H1 (cell line): ENCODE measurements at regions not wholly inside any gene's neighbourhood (a gene's known extent, or its start where the extent isn't known, plus 50 kb on each side); places are given as distances from the start of the nearest gene placed in this dataset.

Experiments
- CTCF ChIA-PET: fragments of 300-600 bp; sonication (Branson Sonifier 250); formaldehyde crosslinking; loops from one replicate; lab custom pipeline; 2021; ENCODE audit not compliant: partially characterized antibody; lab: Charles Lee
- POLR2A ChIA-PET: fragments of 300-600 bp; sonication (Branson Sonifier 250); formaldehyde crosslinking; loops from one replicate; lab custom pipeline; 2021; ENCODE audit warnings: inconsistent platforms; ENCODE audit not compliant: partially characterized antibody; lab: Charles Lee
- DNase-seq, 2 experiments: peaks; one replicate each; pipeline versions ENCODE4 v3.0.0 to v3.0.0-alpha.2; 2010 to 2022; ENCODE audit warnings: low spot score in 2 of 2, low read depth in 1 of 2, mixed read lengths in 1 of 2
- FAIRE-seq: peaks from 2 replicates; lab custom pipeline; 2011; peaks lifted over from hg19 to GRCh38; lab: Jason Lieb, UNC
- H2AFZ ChIP-seq: 2 replicates; pipeline ENCODE4 v1.8.1; 2012; ENCODE audit warnings: low read length, inconsistent platforms
- H2AK5ac ChIP-seq: 2 replicates; pipeline ENCODE4 v1.6.1; 2013; ENCODE audit warnings: low read depth, low read length
- H2BK120ac ChIP-seq: replicated peaks from 2 replicates; pipeline ENCODE3; 2013; ENCODE audit warnings: low read depth, low read length, inconsistent platforms
- H2BK12ac ChIP-seq: 2 replicates; pipeline ENCODE4 v1.6.1; 2013; ENCODE audit warnings: low read depth, low read length
- H2BK15ac ChIP-seq: 2 replicates; pipeline ENCODE4 v1.6.1; 2013; ENCODE audit warnings: low read length
- H2BK20ac ChIP-seq: 2 replicates; pipeline ENCODE4 v1.6.1; 2013; ENCODE audit warnings: low read length
- H2BK5ac ChIP-seq: 2 replicates; pipeline ENCODE4 v1.6.1; 2013; ENCODE audit warnings: low read depth, low read length
- H3K14ac ChIP-seq: 2 replicates; pipeline ENCODE4 v1.6.1; 2013; ENCODE audit warnings: inconsistent platforms; ENCODE audit not compliant: insufficient read length
- H3K18ac ChIP-seq: 2 replicates; pipeline ENCODE4 v1.6.1; 2013; ENCODE audit warnings: low read length; ENCODE audit errors: extremely low read depth
- H3K23ac ChIP-seq: 2 replicates; pipeline ENCODE4 v1.6.1; 2013; ENCODE audit warnings: inconsistent platforms; ENCODE audit not compliant: insufficient read length
- H3K23me2 ChIP-seq: 2 replicates; pipeline ENCODE4 v1.6.1; 2013; ENCODE audit warnings: low read depth, low read length
- H3K27ac ChIP-seq: 2 replicates; pipeline ENCODE4 v1.6.1; 2011; ENCODE audit warnings: low read depth, low read length, inconsistent platforms
- H3K27me3 ChIP-seq, 4 experiments: replicated peaks in 1 of 4; 1 replicate in 1 of 4; 2 replicates in 3 of 4; pipeline versions ENCODE4 v1.6.1 to v1.8.1; 2011 to 2013; ENCODE audit warnings: low read length in 3 of 4, mild to moderate bottlenecking in 3 of 4, inconsistent platforms in 2 of 4, mixed read lengths in 2 of 4, moderate library complexity in 1 of 4; ENCODE audit not compliant: control insufficient read depth in 3 of 4, insufficient read depth in 3 of 4; ENCODE audit errors: extremely low read depth in 1 of 4
- H3K36me3 ChIP-seq, 4 experiments: 2 replicates each; pipeline versions ENCODE4 v1.6.1 to v1.8.1; 2011 to 2013; ENCODE audit warnings: mild to moderate bottlenecking in 4 of 4, low read length in 3 of 4, moderate library complexity in 2 of 4, control low read depth in 1 of 4, inconsistent platforms in 1 of 4; ENCODE audit not compliant: insufficient read depth in 4 of 4, control insufficient read depth in 2 of 4
- H3K4ac ChIP-seq: replicated peaks from 2 replicates; pipeline ENCODE3; 2013; ENCODE audit warnings: low read length, low read depth, mixed read lengths, inconsistent platforms; ENCODE audit not compliant: insufficient read length
- H3K4me1 ChIP-seq, 4 experiments: replicated peaks in 1 of 4; 1 replicate in 1 of 4; 2 replicates in 3 of 4; pipeline versions ENCODE4 v1.6.1 to v1.8.1; 2011 to 2013; ENCODE audit warnings: low read length in 3 of 4, inconsistent platforms in 2 of 4, mixed read lengths in 1 of 4; ENCODE audit not compliant: insufficient read depth in 4 of 4, control insufficient read depth in 3 of 4
- H3K4me2 ChIP-seq, 2 experiments: 2 replicates each; pipeline versions ENCODE4 v1.6.1 to v1.8.1; 2011 to 2013; ENCODE audit warnings: low read depth in 2 of 2, low read length in 2 of 2, control low read depth in 1 of 2, inconsistent platforms in 1 of 2, mild to moderate bottlenecking in 1 of 2; ENCODE audit not compliant: insufficient read depth in 1 of 2
- H3K4me3 ChIP-seq, 4 experiments: fragments of 200-600, 300-600 bp in 1 of 4; sonication (generic), shearing (Covaris generic), sonication (Bioruptor Twin) in 1 of 4; 2 replicates each; pipeline versions ENCODE4 v1.5.1 to v1.8.1; 2011 to 2016; ENCODE audit warnings: low read length in 4 of 4, low read depth in 3 of 4, control low read depth in 2 of 4, inconsistent platforms in 2 of 4, mild to moderate bottlenecking in 2 of 4, mixed read lengths in 1 of 4, moderate library complexity in 1 of 4; ENCODE audit not compliant: insufficient read depth in 2 of 4; ENCODE audit errors: extremely low read depth in 1 of 4
- H3K56ac ChIP-seq: replicated peaks from 2 replicates; pipeline ENCODE3; 2013; ENCODE audit warnings: low read depth, mild to moderate bottlenecking, mixed read lengths, low read length, inconsistent platforms; ENCODE audit not compliant: insufficient read length
- H3K79me1 ChIP-seq: 2 replicates; pipeline ENCODE4 v1.6.1; 2013; ENCODE audit warnings: low read depth, low read length, control low read depth
- H3K79me2 ChIP-seq, 2 experiments: 2 replicates each; pipeline versions ENCODE4 v1.6.1 to v1.8.1; 2012 to 2013; ENCODE audit warnings: low read length in 2 of 2, mild to moderate bottlenecking in 2 of 2, inconsistent platforms in 1 of 2; ENCODE audit not compliant: insufficient read depth in 2 of 2, control insufficient read depth in 1 of 2
- H3K9ac ChIP-seq, 4 experiments: replicated peaks in 1 of 4; 1 replicate in 1 of 4; 2 replicates in 3 of 4; pipeline versions ENCODE4 v1.6.1 to v1.8.1; 2011 to 2013; ENCODE audit warnings: low read depth in 3 of 4, low read length in 3 of 4, control low read depth in 2 of 4, mild to moderate bottlenecking in 2 of 4, moderate library complexity in 2 of 4, inconsistent platforms in 1 of 4; ENCODE audit errors: extremely low read depth in 1 of 4
- H3K9me3 ChIP-seq, 2 experiments: 2 replicates each; pipeline versions ENCODE4 v1.6.1 to v1.8.1; 2012 to 2013; ENCODE audit warnings: mild to moderate bottlenecking in 2 of 2, moderate library complexity in 2 of 2, control low read depth in 1 of 2, inconsistent platforms in 1 of 2, low read depth in 1 of 2, low read length in 1 of 2, mixed read lengths in 1 of 2; ENCODE audit not compliant: insufficient read depth in 2 of 2
- H4K20me1 ChIP-seq, 2 experiments: replicated peaks in 1 of 2; 2 replicates each; pipeline versions ENCODE3 to v1.8.1; 2011 to 2013; ENCODE audit warnings: inconsistent platforms in 2 of 2, low read length in 2 of 2, mild to moderate bottlenecking in 1 of 2; ENCODE audit not compliant: insufficient read depth in 2 of 2, control insufficient read depth in 1 of 2
- H4K5ac ChIP-seq: 2 replicates; pipeline ENCODE4 v1.6.1; 2013; ENCODE audit warnings: low read length, low read depth, mixed read lengths, inconsistent platforms; ENCODE audit not compliant: insufficient read length
- H4K8ac ChIP-seq: 2 replicates; pipeline ENCODE4 v1.8.0; 2013; ENCODE audit warnings: mild to moderate bottlenecking, moderate library complexity, low read length, inconsistent platforms; ENCODE audit not compliant: insufficient read depth; ENCODE audit errors: extremely low read depth
- H4K91ac ChIP-seq: replicated peaks from 2 replicates; pipeline ENCODE3; 2013; ENCODE audit warnings: low read length, mixed read lengths, inconsistent platforms; ENCODE audit not compliant: insufficient read length
- BCL11A ChIP-seq, 2 experiments: IDR thresholded peaks; one replicate each; pipeline ENCODE4 v1.6.1; 2011; ENCODE audit warnings: low read depth in 2 of 2, low read length in 2 of 2, mild to moderate bottlenecking in 2 of 2
- BRCA1 ChIP-seq: IDR thresholded peaks from 2 replicates; pipeline ENCODE4 v1.6.1; 2012; ENCODE audit warnings: low read depth, low read length, improper control_type of control experiment
- CEBPB ChIP-seq: IDR thresholded peaks from 2 replicates; pipeline ENCODE4 v1.6.1; 2012; ENCODE audit warnings: low read depth, low read length
- TEAD4 ChIP-seq: IDR thresholded peaks from 2 replicates; pipeline ENCODE4 v1.6.1; 2012; ENCODE audit warnings: low read depth, low read length, inconsistent platforms, mixed read lengths
- WGBS, 2 experiments: shearing (Covaris generic) in 1 of 2; methylation state at CpG; one replicate each; pipeline versions ENCODE4 v1.1.6 to v1.1.7; 2013 to 2015; ENCODE audit warnings: low lambda C conversion rate in 2 of 2, mixed read lengths in 2 of 2, inconsistent platforms in 1 of 2, low coverage in 1 of 2, missing lambda C conversion rate in 1 of 2; ENCODE audit not compliant: insufficient replicate concordance in 2 of 2, insufficient coverage in 1 of 2, insufficient read length in 1 of 2; ENCODE audit errors: extremely low coverage in 1 of 2, missing lambda C conversion rate in 1 of 2; 5-methylcytosine and 5-hydroxymethylcytosine counted together

GRCh38 chr16:26593700-26594099, 473.0 kb upstream of the C16orf82 start:
- H2BK12ac ChIP-seq = no peak overlapping the region
- H3K79me2 ChIP-seq = no peaks in the 10 kb centered on the region
- H3K4me3 ChIP-seq = no peak overlapping the region
- H3K18ac ChIP-seq = no peak overlapping the region
- no peaks in the 10 kb centered on the region for H4K20me1 ChIP-seq
- H3K56ac ChIP-seq = no peak overlapping the region
- no peak overlapping the region for H4K5ac ChIP-seq
- H3K27me3 ChIP-seq = no peaks in the 10 kb centered on the region
- no peak overlapping the region for H4K8ac ChIP-seq
- ChIA-PET CTCF (interaction anchor here (0.9 to 2.5 kb wide), 5 partner anchors 9 to 52 kb away, joined by 3 to 8 read pairs (median 5); no protein-coding TSS in a partner anchor), POLR2A (no interaction called here)
- H3K79me1 ChIP-seq = no peaks in the 10 kb centered on the region
- no peak overlapping the region for H3K27ac ChIP-seq
- H3K23me2 ChIP-seq = no peaks in the 10 kb centered on the region
- DNase-seq = no peak
- H3K23ac ChIP-seq = no peak overlapping the region
- H3K14ac ChIP-seq = no peak overlapping the region
- no peak overlapping the region; the same call in 1 of the 2 replicates for H2AFZ ChIP-seq
- no peak overlapping the region for H3K9ac ChIP-seq
- no peak overlapping the region for H2BK120ac ChIP-seq
- TF ChIP-seq TEAD4 (no peak), CEBPB (no peak), BRCA1 (no peak), BCL11A (IDR thresholded peaks at IDR 0.05; ENCODE audit: low read depth in 2 of 2, low read length in 2 of 2) (no peak)
- H3K4ac ChIP-seq = no peak overlapping the region
- H2BK5ac ChIP-seq = no peak overlapping the region
- peaks cover 0 to 7% (median 2%) of the 10 kb centered on the region in 4 experiments; a peak in 2 of 7 replicates for H3K4me1 ChIP-seq
- H2AK5ac ChIP-seq = no peak overlapping the region
- no peaks in the 10 kb centered on the region for H3K36me3 ChIP-seq
- no peak overlapping the region for H2BK20ac ChIP-seq
- 61% methylated on average over 5 of the region's 5 CpGs; no CpG with 5 or more reads in 1 of the 2 experiments for WGBS, 2 experiments
- no peak overlapping the region for H3K4me2 ChIP-seq
- FAIRE-seq = no peak
- no peaks in the 10 kb centered on the region for H3K9me3 ChIP-seq
- H2BK15ac ChIP-seq = no peak overlapping the region
- no peak overlapping the region for H4K91ac ChIP-seq
